Right lobe of liver (tissue), 4 donors: ENCODE measurements at regions not wholly inside any gene's neighbourhood (a gene's known extent, or its start where the extent isn't known, plus 50 kb on each side); places are given as distances from the start of the nearest gene placed in this dataset.
A peak's percentile ranks its signal among the peaks of the same experiment; 100 is the strongest.

Experiments
- CTCF ChIP-seq, 4 donors: fragments of 200-600 bp in 3 of 4; fragments of 450-650 bp in 1 of 4; IDR thresholded peaks; one replicate each; pipeline versions ENCODE4 v1.5.1 to v1.8.0; 2016 to 2022; ENCODE audit warnings: antibody characterized with exemption in 4 of 4, mild to moderate bottlenecking in 2 of 4
- POLR2A ChIP-seq: fragments of 450-650 bp; IDR thresholded peaks from one replicate; pipeline ENCODE4 v1.6.1; 2017; ENCODE audit warnings: antibody characterized with exemption, mild to moderate bottlenecking
- donor health status: DM: no; HTN: no; CAD: no.
- donor health status: DM: no; HTN: no; CAD: no.
- donor health status: DM: no; HTN: yes; CAD: no.

- TF ChIP-seq CTCF (IDR thresholded peaks at IDR 0.05) = peak; percentile 70 to 75 (median 74)
- TF ChIP-seq POLR2A = no peak
These were observed 310.4 kb upstream of the SYT4 start for GRCh38 chr18:43587538-43588153.
